HepG2 (cell line): ENCODE measurements at regions not wholly inside any gene's neighbourhood (a gene's known extent, or its start where the extent isn't known, plus 50 kb on each side); places are given as distances from the start of the nearest gene placed in this dataset.

Experiments used
- MAFG ChIP-seq: sonication (generic); formaldehyde crosslinking; IDR thresholded peaks from 2 replicates; pipeline ENCODE4 v1.5.1; 2020; ENCODE audit warnings: mild to moderate bottlenecking, missing genetic modification reagents
- MXI1 ChIP-seq: IDR thresholded peaks from 3 replicates; pipeline ENCODE4 v1.6.1; 2012; ENCODE audit warnings: low read depth, low read length, inconsistent platforms, borderline replicate concordance
- NFYB ChIP-seq: sonication (generic); formaldehyde crosslinking; IDR thresholded peaks from 2 replicates; pipeline ENCODE4 v1.4.0; 2020; ENCODE audit warnings: missing genetic modification reagents
- POLR2AphosphoS5 ChIP-seq: IDR thresholded peaks from 2 replicates; pipeline ENCODE4 v1.6.1; 2012; ENCODE audit warnings: low read depth, low read length
- SMARCE1 ChIP-seq: fragments of 450-650 bp; IDR thresholded peaks from 2 replicates; pipeline ENCODE4 v1.6.1; 2017; ENCODE audit warnings: borderline replicate concordance
- SP2 ChIP-seq: sonication (generic); formaldehyde crosslinking; IDR thresholded peaks from 2 replicates; pipeline ENCODE4 v1.5.1; 2020; ENCODE audit warnings: mild to moderate bottlenecking, missing genetic modification reagents
- TAF1 ChIP-seq: sonication (generic); formaldehyde crosslinking; IDR thresholded peaks from 2 replicates; pipeline ENCODE4 v1.4.0; 2020; ENCODE audit warnings: missing genetic modification reagents
- TCF7 ChIP-seq: sonication (generic); IDR thresholded peaks from 2 replicates; pipeline ENCODE4 v1.6.1; 2016; ENCODE audit warnings: antibody characterized with exemption, low read depth
- ZNF143 ChIP-seq: sonication (generic); formaldehyde crosslinking; IDR thresholded peaks from 2 replicates; pipeline ENCODE4 v1.4.0; 2020; ENCODE audit warnings: missing genetic modification reagents
- ZNF362 ChIP-seq: sonication (generic); formaldehyde crosslinking; IDR thresholded peaks from 2 replicates; pipeline ENCODE4 v1.4.0; 2020; ENCODE audit warnings: missing genetic modification reagents, mild to moderate bottlenecking, borderline replicate concordance
- ZNF761 ChIP-seq: sonication (generic); formaldehyde crosslinking; conservative IDR thresholded peaks from 2 replicates; pipeline ENCODE4 v1.4.0; 2020; ENCODE audit warnings: mild to moderate bottlenecking, missing genetic modification reagents
- TF ChIP-seq, protein P1 (sequence below): sonication (generic); formaldehyde crosslinking; IDR thresholded peaks from 2 replicates; pipeline ENCODE4 v1.5.0; 2020; ENCODE audit warnings: mild to moderate bottlenecking, missing genetic modification reagents, moderate library complexity
- TF ChIP-seq, protein P2 (sequence below): sonication (generic); formaldehyde crosslinking; IDR thresholded peaks from 2 replicates; pipeline ENCODE4 v1.4.0; 2020; ENCODE audit warnings: missing genetic modification reagents, mild to moderate bottlenecking, borderline replicate concordance
- TF ChIP-seq, protein P3 (sequence below): IDR thresholded peaks from 2 replicates; pipeline ENCODE4 v1.6.1; 2016; ENCODE audit warnings: low read depth, control low read depth

GRCh38 chr5:25006237-25006636 lies 361.5 kb upstream of the CDH10 start:
- TF ChIP-seq, protein P1, sequence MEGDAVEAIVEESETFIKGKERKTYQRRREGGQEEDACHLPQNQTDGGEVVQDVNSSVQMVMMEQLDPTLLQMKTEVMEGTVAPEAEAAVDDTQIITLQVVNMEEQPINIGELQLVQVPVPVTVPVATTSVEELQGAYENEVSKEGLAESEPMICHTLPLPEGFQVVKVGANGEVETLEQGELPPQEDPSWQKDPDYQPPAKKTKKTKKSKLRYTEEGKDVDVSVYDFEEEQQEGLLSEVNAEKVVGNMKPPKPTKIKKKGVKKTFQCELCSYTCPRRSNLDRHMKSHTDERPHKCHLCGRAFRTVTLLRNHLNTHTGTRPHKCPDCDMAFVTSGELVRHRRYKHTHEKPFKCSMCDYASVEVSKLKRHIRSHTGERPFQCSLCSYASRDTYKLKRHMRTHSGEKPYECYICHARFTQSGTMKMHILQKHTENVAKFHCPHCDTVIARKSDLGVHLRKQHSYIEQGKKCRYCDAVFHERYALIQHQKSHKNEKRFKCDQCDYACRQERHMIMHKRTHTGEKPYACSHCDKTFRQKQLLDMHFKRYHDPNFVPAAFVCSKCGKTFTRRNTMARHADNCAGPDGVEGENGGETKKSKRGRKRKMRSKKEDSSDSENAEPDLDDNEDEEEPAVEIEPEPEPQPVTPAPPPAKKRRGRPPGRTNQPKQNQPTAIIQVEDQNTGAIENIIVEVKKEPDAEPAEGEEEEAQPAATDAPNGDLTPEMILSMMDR (CRISPR knock-in tag): no peak
- TF ChIP-seq ZNF362 (CRISPR knock-in tag) (no peak), ZNF761 (no peak), MXI1 (no peak), NFYB (no peak), ZNF143 (CRISPR knock-in tag) (no peak), TCF7 (no peak), TAF1 (no peak), MAFG (CRISPR knock-in tag) (no peak), POLR2AphosphoS5 (no peak), SMARCE1 (no peak), SP2 (CRISPR knock-in tag) (no peak)
- TF ChIP-seq, protein P2, sequence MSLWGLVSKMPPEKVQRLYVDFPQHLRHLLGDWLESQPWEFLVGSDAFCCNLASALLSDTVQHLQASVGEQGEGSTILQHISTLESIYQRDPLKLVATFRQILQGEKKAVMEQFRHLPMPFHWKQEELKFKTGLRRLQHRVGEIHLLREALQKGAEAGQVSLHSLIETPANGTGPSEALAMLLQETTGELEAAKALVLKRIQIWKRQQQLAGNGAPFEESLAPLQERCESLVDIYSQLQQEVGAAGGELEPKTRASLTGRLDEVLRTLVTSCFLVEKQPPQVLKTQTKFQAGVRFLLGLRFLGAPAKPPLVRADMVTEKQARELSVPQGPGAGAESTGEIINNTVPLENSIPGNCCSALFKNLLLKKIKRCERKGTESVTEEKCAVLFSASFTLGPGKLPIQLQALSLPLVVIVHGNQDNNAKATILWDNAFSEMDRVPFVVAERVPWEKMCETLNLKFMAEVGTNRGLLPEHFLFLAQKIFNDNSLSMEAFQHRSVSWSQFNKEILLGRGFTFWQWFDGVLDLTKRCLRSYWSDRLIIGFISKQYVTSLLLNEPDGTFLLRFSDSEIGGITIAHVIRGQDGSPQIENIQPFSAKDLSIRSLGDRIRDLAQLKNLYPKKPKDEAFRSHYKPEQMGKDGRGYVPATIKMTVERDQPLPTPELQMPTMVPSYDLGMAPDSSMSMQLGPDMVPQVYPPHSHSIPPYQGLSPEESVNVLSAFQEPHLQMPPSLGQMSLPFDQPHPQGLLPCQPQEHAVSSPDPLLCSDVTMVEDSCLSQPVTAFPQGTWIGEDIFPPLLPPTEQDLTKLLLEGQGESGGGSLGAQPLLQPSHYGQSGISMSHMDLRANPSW: no peak
- TF ChIP-seq, protein P3, sequence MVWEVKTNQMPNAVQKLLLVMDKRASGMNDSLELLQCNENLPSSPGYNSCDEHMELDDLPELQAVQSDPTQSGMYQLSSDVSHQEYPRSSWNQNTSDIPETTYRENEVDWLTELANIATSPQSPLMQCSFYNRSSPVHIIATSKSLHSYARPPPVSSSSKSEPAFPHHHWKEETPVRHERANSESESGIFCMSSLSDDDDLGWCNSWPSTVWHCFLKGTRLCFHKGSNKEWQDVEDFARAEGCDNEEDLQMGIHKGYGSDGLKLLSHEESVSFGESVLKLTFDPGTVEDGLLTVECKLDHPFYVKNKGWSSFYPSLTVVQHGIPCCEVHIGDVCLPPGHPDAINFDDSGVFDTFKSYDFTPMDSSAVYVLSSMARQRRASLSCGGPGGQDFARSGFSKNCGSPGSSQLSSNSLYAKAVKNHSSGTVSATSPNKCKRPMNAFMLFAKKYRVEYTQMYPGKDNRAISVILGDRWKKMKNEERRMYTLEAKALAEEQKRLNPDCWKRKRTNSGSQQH (CRISPR knock-in tag): no peak
